VCaP (cell line): ENCODE measurements at regions not wholly inside any gene's neighbourhood (a gene's known extent, or its start where the extent isn't known, plus 50 kb on each side); places are given as distances from the start of the nearest gene placed in this dataset.
"Not testable (repeated sequence)": the region's sequence is repeated elsewhere in the genome, so short reads cannot be mapped to it uniquely, and the experiment has no call there.

ENCODE experiments used
- H3K27ac ChIP-seq: fragments of 450-650 bp; 2 replicates; pipeline ENCODE4 v1.5.1; 2017
- TF ChIP-seq, protein P1 (sequence below): fragments of 450-650 bp; conservative IDR thresholded peaks from 2 replicates; pipeline ENCODE4 v1.5.1; 2017; ENCODE audit warnings: mild to moderate bottlenecking, moderate library complexity

DNA sequence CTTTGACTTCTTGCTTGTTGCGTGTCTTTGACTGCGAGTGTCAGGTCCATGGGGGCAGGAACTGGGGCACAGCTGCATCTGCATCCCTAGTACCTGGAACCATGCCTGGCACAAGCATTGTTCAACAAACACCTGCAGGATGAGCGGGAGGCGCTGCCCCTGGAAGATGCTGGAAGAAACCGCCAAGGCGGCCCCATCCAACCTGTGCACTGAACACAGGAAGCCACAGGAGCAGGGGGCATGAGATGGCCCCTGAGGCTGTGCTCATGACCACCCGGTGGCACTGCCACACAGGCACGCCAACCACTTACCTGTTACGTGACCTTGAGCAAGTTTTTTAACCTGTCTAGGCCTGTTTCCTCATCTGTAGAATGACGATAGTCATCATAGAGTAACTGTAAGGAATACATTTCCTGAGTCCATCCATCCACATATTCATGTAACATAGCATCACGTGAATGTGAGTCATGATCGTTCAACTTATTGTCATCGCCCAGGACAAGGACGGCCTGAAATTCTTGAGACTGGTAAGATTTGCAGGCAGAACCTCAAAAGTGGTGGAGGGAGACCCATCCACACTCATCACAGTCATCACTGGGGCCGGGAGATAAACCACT, 374.2 kb downstream of the PREX1 start:
- H3K27ac ChIP-seq, result no peak overlapping the region
- TF ChIP-seq, protein P1, sequence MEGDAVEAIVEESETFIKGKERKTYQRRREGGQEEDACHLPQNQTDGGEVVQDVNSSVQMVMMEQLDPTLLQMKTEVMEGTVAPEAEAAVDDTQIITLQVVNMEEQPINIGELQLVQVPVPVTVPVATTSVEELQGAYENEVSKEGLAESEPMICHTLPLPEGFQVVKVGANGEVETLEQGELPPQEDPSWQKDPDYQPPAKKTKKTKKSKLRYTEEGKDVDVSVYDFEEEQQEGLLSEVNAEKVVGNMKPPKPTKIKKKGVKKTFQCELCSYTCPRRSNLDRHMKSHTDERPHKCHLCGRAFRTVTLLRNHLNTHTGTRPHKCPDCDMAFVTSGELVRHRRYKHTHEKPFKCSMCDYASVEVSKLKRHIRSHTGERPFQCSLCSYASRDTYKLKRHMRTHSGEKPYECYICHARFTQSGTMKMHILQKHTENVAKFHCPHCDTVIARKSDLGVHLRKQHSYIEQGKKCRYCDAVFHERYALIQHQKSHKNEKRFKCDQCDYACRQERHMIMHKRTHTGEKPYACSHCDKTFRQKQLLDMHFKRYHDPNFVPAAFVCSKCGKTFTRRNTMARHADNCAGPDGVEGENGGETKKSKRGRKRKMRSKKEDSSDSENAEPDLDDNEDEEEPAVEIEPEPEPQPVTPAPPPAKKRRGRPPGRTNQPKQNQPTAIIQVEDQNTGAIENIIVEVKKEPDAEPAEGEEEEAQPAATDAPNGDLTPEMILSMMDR, result no peak

DNA sequence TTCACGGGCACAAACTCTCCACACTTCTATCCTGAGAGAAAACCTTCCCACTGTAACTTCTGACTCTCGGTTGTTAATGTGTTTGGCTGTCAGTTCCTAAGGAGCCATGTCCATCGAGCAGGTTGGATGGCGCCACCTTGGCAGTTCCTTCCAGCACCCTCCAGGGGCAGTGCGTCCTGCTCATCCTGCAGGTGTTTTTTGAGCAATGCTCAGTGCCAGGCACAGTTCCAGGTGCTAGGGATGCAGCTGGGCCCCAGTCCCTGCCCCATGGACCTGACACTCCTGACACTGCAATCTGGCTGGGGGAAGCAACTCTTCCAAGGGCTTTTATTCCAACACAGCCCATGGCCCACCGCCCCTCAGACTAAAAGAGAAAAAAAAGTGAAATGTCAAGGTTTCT, 376.4 kb downstream of the PREX1 start:
- TF ChIP-seq, protein P1, result no peak
- H3K27ac ChIP-seq, result no peak overlapping the region

DNA sequence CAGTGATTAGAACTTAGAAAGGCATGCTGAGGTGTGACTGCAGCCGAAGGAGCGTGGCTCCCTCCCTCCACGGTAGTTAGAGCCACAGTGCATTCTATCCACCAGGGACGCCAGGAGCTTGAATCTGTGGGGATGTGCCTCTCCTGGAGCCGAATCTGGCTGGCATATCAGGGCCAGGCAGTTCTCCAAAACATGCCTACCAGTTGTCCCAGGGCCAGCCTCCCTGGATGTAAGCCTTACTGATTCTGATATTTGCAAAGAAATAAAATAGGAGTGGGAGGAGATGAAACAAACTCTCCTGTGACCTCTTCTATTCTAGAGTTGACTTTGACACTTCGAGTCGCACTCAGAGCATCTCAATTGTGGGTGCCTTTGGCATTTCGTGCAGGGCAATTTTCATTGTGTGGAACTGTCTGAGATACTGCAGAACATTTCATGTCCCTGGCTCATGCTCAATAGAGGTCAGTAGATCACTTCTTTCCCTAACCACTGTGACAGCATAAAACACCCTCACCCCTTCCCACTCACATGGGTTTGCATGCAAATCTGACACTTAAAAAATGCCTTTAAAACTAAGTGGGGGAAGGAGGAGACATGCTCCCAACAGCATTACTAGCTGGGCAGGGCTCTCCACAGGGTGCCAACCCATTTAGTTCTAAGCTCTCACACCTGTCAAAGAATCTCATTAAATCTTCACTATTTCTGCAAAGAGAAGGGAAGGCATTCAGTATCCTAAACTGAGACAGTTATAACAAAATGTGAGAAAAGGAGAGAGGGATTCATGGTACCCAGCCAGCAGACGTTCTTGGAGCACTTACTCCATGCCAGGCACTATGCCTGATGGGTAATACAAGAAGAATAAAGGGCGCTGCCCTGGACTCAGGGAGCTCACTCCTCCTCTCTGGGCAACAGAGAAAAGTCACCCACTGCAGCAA, 378.9 kb downstream of the PREX1 start:
- TF ChIP-seq, protein P1, result no peak
- H3K27ac ChIP-seq, result no peak overlapping the region

DNA sequence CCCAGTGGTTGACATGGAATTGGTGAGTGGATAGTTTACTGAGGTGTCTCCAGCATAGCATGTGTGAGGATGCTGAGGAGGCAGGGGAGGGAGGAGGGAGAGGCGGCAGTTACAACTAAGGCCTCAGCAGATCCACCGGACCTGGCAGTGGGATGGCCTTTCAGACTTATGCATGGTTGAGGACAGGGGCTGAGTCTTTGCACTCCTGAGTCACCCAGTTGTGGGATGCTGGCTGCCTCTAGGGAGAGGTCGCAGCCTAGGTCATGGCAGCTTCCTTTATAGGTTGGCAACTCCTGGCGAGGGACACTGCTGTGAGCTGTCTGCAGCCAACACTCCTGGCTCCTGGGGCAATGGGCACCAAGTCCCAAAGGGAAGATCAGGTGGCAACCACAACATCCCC, 380.3 kb downstream of the PREX1 start:
- H3K27ac ChIP-seq, result no peak overlapping the region
- TF ChIP-seq, protein P1, result no peak

DNA sequence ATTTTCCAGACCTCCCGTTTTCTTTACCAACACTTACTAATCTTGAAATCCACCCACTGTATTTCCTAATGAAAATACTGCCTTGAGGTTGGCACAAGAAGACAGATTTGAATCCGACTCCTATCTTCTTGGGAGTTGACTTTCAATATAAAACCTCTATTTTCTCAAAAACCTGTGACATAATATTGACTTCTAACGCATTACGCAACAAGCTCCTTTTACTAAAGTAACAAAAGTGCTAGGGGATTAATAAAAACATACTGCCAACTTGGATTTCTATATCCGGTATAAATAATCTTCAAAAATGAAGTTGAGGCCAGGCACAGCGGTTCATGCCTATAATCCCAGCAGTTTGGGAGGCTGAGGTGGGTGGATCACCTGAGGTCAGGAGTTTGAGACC, 382.0 kb downstream of the PREX1 start:
- no peak overlapping the region for H3K27ac ChIP-seq
- TF ChIP-seq, protein P1, result no peak

DNA sequence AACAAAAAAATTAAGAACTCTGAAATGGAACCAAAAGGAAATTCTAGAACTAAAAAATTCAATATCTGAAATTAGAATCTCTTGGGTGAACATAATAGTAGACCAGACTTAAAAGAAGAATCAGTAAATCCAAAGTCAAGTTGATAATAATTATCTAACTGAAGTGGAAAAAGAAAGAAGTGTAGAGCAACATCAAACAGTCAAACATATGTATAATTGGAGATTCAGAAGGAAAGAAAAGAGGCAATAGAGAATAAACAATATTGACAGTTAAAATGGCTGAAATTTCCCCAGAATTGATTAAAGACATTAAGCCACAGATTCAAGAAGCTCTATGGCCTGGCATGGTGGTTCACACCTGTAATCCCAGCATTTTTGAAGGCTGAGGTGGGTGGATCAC, 383.6 kb downstream of the PREX1 start:
- H3K27ac ChIP-seq, result no peak overlapping the region
- TF ChIP-seq, protein P1, result no peak

DNA sequence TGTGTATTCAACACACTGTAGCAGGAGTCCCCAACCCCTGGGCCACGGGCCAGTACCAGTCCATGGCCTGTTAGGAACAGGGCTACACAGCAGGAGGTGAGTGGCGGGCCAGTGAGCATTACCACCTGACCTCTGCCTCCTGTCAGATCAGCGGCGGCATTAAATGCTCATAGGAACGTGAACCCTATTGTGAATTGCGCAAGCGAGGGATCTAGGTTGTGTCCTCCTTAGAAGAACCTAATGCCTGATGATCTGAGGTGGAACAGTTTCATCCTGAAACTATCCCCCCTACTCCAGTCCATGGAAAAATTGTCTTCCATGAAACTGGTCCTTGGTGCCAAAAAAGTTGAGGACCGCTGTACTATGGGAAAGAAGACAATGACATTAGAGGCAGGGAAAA, 386.9 kb downstream of the PREX1 start:
- TF ChIP-seq, protein P1, result no peak
- no peak overlapping the region for H3K27ac ChIP-seq

DNA sequence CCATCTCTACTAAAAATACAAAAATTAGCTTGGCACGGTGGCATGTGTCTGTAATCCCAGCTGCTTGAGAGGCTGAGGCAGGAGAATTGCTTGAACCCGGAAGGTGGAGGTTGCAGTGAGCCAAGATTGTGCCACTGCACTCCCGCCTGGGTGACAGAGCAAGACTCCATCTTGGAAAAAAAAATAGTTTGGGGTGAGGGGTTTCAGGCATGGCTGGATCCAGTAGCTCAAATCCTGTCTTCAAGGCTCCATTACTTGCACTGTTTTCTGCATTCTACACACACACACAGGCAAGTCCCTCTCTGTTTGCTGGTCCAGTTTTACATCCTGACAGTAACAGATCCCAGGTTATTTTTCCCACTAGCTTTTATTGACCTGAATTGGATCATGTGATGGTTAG, 387.5 kb downstream of the PREX1 start:
- H3K27ac ChIP-seq, result not testable (repeated sequence)
